COLO668 (cell line): ENCODE measurements at regions not wholly inside any gene's neighbourhood (a gene's known extent, or its start where the extent isn't known, plus 50 kb on each side); places are given as distances from the start of the nearest gene placed in this dataset.

Experiments used
- DNase-seq: peaks from one replicate; lab custom pipeline; 2025; ENCODE audit not compliant: unreplicated experiment; lab: John Stamatoyannopoulos, UW

- DNase-seq: no peak
These were observed 855.5 kb upstream of the MAP3K7 start for GRCh38 chr6:91442342-91442741.

- DNase-seq: no peak
These were observed 851.7 kb upstream of the MAP3K7 start for GRCh38 chr6:91438570-91438969.

- no peak for DNase-seq
These were observed 850.5 kb upstream of the MAP3K7 start for GRCh38 chr6:91437315-91437729.

- DNase-seq: no peak
These were observed 849.6 kb upstream of the MAP3K7 start for GRCh38 chr6:91436448-91436847.

GRCh38 chr6:91435630-91436029, 848.8 kb upstream of the MAP3K7 start:
- no peak for DNase-seq

GRCh38 chr6:91434576-91434975, 847.7 kb upstream of the MAP3K7 start:
- no peak for DNase-seq

GRCh38 chr6:91433660-91434534, 847.0 kb upstream of the MAP3K7 start:
- DNase-seq: no peak

- DNase-seq: no peak
These were observed 842.2 kb upstream of the MAP3K7 start for GRCh38 chr6:91428953-91429560.

GRCh38 chr6:91428296-91428695, 841.4 kb upstream of the MAP3K7 start:
- DNase-seq: no peak

- no peak for DNase-seq
These were observed 833.4 kb upstream of the MAP3K7 start for GRCh38 chr6:91420243-91420642.

GRCh38 chr6:91415031-91415605, 828.2 kb upstream of the MAP3K7 start:
- no peak for DNase-seq

- no peak for DNase-seq
These were observed 825.7 kb upstream of the MAP3K7 start for GRCh38 chr6:91412532-91412931.

- no peak for DNase-seq
These were observed 820.8 kb upstream of the MAP3K7 start for GRCh38 chr6:91407706-91408105.

GRCh38 chr6:91392951-91393350, 806.1 kb upstream of the MAP3K7 start:
- DNase-seq: no peak

GRCh38 chr6:91387290-91388059, 800.6 kb upstream of the MAP3K7 start:
- no peak for DNase-seq

- DNase-seq: no peak
These were observed 799.3 kb upstream of the MAP3K7 start for GRCh38 chr6:91386204-91386603.

GRCh38 chr6:91383207-91383606, 796.3 kb upstream of the MAP3K7 start:
- DNase-seq: no peak

GRCh38 chr6:91376686-91377085, 789.8 kb upstream of the MAP3K7 start:
- DNase-seq: peak; percentile 61

GRCh38 chr6:91366781-91367180, 779.9 kb upstream of the MAP3K7 start:
- DNase-seq: no peak

GRCh38 chr6:91358986-91359385, 772.1 kb upstream of the MAP3K7 start:
- DNase-seq: no peak

GRCh38 chr6:91352878-91353277, 766.0 kb upstream of the MAP3K7 start:
- no peak for DNase-seq
